Sigmoid colon (tissue), 3 donors: ENCODE measurements at regions not wholly inside any gene's neighbourhood (a gene's known extent, or its start where the extent isn't known, plus 50 kb on each side); places are given as distances from the start of the nearest gene placed in this dataset.

Experiments
- POLR2A ChIP-seq, 2 donors: fragments of 450-650 bp; IDR thresholded peaks; one replicate each; pipeline ENCODE4 v1.6.1; 2016; ENCODE audit warnings: antibody characterized with exemption in 2 of 2, mild to moderate bottlenecking in 2 of 2, moderate library complexity in 2 of 2
- TF ChIP-seq, protein P1 (sequence below), 4 experiments: fragments of 450-650 bp in 3 of 4; fragments of 200-600 bp in 1 of 4; IDR thresholded peaks; one replicate each; pipeline ENCODE4 v1.5.1; 2016 to 2019; ENCODE audit warnings: antibody characterized with exemption in 4 of 4, mild to moderate bottlenecking in 3 of 4, moderate library complexity in 2 of 4

DNA sequence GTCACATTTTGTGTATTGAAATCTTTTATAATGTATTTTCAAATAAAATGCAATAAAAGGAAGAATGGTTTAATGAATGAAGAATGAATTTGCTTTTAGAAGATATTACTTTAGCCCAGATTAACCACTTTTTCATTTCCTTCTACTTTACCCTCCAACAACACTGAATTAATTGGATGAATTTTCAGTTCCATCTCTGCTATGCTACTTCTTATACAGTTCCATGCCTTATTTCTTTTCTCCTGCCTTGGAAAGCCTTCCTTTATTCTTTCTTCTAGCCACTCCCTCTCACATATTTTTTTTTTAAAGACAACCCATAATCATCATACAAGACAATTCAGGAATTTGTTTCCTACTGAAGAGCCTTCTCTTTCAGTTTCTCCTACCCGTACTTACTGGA lies 296.6 kb upstream of the TNC start:
- TF ChIP-seq, protein P1, sequence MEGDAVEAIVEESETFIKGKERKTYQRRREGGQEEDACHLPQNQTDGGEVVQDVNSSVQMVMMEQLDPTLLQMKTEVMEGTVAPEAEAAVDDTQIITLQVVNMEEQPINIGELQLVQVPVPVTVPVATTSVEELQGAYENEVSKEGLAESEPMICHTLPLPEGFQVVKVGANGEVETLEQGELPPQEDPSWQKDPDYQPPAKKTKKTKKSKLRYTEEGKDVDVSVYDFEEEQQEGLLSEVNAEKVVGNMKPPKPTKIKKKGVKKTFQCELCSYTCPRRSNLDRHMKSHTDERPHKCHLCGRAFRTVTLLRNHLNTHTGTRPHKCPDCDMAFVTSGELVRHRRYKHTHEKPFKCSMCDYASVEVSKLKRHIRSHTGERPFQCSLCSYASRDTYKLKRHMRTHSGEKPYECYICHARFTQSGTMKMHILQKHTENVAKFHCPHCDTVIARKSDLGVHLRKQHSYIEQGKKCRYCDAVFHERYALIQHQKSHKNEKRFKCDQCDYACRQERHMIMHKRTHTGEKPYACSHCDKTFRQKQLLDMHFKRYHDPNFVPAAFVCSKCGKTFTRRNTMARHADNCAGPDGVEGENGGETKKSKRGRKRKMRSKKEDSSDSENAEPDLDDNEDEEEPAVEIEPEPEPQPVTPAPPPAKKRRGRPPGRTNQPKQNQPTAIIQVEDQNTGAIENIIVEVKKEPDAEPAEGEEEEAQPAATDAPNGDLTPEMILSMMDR (IDR thresholded peaks at IDR 0.05) = no peak
- no peak for TF ChIP-seq POLR2A (IDR thresholded peaks at IDR 0.05)
